ENCODE measurements at regions not wholly inside any gene's neighbourhood (a gene's known extent, or its start where the extent isn't known, plus 50 kb on each side); places are given as distances from the start of the nearest gene placed in this dataset.

DNA sequence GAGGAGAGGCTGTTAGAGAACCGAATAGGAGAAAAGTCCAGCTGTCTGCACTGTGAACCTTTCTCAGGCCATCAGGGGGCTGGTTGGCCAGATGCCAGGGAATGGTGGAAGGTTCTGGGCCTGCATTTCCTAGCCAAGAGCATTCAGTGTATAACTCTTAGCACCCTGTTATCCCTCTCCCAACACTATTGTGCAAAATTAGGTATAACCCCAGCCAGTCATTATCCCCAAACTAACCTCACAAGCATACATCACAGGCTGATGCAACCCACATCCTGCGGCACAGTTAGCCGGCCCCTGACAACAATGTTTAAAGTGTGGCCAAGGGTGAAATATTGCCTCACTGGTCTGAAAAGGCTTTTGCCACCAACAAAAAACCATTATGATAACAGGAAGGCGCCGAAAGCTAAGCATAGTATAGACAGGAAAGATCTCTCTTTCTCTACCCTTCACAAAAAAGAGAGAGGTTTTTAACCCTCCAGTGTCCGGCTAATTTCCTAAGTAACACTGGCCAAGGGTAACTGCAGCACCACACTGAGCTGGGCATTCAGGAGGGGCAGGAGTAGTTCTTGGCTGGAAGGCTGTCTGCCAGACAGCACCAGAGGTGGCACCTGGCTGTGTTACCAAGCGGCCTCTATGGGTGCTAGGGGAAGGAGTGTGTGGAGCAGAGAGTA, 77.3 kb upstream of the BCAR3 start:
- TF ChIP-seq, protein P1, sequence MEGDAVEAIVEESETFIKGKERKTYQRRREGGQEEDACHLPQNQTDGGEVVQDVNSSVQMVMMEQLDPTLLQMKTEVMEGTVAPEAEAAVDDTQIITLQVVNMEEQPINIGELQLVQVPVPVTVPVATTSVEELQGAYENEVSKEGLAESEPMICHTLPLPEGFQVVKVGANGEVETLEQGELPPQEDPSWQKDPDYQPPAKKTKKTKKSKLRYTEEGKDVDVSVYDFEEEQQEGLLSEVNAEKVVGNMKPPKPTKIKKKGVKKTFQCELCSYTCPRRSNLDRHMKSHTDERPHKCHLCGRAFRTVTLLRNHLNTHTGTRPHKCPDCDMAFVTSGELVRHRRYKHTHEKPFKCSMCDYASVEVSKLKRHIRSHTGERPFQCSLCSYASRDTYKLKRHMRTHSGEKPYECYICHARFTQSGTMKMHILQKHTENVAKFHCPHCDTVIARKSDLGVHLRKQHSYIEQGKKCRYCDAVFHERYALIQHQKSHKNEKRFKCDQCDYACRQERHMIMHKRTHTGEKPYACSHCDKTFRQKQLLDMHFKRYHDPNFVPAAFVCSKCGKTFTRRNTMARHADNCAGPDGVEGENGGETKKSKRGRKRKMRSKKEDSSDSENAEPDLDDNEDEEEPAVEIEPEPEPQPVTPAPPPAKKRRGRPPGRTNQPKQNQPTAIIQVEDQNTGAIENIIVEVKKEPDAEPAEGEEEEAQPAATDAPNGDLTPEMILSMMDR (IDR thresholded peaks at IDR 0.05): no peak

DNA sequence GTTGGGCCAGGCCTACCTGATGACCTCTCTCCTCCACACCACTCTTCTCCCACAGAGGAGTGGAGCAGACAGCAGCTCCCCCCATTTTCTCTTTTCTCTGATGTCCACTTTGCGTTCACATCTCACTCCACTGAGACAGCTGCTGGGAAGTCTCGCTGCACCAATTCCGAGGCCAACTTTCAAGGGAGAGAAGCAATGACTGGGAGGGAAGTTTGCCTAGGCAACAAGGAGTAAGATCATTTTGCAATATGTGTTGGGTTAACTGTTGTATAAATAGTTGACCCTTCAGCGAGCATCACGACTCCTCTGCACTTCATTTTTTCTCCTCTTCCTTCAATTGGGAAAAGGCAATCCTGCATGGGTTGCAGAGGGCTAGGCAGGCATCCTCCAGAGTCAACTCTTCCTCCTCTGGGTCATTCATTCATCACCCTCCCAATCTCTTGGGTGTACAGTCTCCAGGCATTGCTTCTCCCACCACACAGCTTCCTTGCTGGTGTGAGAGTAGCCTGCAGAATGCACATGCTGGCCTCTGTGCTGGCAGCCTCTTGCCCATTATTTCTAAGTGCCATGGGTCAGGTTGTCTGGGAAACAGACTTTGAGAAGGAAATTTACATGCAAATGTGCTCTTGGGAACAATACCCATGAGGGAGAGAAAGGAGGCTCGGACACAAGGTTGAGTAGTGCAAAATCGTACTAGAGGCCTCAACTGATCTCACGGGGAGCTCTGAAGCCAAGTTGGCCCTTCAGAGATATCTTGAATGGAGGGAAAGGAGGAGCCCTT, 75.8 kb upstream of the BCAR3 start:
- TF ChIP-seq, protein P1 (IDR thresholded peaks at IDR 0.05): no peak

DNA sequence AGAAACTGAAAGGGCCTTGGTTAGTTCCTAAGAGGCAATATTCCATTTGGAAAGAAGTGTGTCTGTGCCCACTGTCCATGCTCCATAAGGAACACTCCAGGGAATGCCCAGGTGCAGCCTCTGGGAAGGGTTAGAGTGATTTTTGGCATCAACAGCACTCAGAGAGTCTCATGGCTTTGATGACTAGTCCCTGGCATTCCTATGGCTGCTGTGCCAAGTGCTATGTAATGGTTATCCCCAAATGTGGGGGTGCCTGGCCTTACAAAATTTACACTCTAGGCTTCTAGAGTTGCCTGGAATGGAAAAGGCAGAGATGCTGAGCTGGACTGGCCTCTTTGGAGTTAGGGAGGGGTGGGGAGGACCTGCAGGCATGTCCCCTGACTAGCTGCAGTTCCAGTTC, 75.0 kb upstream of the BCAR3 start:
- TF ChIP-seq, protein P1 (IDR thresholded peaks at IDR 0.05): no peak

DNA sequence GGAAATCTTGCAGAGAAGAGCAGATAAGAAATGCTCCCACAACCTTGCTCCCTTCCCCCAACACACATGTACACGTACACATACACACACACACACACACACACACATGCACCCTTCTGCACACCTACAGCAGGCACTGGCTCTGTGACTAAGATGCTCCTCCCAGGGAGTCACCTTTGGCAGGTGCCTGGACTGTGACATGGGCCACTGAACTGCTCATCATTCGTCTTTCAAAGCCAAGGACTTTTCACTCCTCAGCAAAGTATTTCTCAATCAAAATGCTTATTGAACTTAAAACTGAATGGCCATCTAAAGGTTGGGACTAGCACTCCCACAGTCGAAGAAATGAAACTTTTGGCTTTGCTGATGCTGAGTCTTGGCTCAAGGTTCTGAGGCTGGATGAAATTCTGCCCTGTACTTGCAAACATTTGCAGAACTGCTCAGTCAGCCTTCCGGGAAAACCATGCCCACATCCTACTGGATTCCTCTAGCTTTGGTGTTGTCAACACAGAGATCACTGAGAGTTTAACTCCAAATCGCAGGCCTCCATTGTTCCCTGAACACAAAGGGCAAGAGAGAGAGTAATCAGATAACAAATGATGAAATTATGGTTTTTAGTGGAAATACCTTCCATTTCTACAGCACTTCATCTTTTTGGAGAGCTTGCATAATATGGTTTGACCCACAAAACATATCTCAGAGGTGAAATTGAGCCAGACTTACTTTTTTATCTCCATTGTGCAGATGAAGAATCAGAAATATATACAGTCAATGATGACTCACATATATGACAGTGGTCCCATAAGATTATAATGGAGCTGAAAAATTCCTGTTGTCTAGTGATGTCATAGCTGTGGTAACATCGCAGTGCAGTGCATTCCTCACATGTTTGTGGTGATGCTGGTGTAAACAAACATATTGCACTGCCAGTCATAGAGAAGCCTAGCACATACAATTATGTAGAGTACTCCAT, 72.4 kb upstream of the BCAR3 start:
- TF ChIP-seq, protein P1 (IDR thresholded peaks at IDR 0.05): no peak

DNA sequence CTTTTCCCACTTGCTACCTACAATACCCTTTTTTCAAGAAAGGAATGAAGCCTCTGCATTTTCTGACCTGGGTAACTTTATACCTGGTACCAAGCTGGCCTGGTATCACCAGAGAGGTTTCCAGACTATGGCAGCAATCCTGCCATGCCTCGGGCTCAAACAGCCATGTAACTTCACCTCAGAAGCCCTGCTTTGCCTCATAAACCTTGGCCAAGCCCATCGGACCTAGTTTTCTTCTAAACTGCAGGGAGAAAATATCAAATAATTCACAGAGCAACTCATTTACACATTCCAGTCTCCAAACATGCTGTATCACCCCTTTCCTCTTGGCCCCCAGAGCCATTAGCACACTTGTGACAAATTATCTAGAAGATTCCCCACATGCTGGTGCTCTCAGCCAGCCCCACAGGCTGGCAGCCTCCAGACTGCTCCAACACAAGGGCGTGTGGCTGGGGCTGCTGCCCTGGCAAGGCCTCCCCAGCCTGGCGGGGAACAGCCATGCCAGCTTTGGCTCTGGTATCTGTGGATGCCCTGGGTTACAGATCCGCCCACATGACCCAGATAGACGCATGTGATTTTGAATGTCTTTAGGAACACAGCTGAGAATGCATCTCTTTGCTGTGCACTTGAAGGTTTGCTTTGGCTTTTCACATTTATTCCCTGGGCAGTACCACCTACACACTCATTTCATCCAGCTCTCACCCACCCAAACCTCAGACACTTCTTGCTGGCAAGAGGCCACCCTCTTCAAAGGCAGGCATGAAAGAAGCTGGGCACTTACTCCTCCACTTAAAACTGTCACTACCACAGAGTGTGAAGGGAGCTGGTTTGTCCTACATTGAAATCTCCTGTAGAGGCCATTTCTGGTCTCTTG, 70.0 kb upstream of the BCAR3 start:
- TF ChIP-seq, protein P1 (IDR thresholded peaks at IDR 0.05): no peak

DNA sequence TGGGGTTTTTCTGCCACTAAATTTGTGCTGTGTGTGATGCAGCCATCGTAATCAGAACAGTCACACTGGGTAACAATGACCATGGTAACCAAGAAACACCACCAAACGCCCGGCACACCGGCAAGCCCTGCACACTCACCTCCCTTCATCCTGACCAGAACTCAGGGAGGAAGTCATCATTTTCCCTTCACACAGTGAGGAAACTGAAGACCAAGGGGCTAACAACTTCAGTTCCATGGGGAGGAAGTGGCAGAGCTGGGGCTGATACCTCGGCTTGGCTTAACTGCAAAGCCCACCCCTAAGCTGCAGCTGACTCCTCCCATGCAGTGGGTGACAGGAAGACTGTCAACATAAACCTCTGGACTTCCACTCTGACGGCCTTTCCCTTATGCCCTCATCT, 69.3 kb upstream of the BCAR3 start:
- TF ChIP-seq, protein P1 (IDR thresholded peaks at IDR 0.05): no peak
